ENCODE measurements at regions not wholly inside any gene's neighbourhood (a gene's known extent, or its start where the extent isn't known, plus 50 kb on each side); places are given as distances from the start of the nearest gene placed in this dataset.

DNA sequence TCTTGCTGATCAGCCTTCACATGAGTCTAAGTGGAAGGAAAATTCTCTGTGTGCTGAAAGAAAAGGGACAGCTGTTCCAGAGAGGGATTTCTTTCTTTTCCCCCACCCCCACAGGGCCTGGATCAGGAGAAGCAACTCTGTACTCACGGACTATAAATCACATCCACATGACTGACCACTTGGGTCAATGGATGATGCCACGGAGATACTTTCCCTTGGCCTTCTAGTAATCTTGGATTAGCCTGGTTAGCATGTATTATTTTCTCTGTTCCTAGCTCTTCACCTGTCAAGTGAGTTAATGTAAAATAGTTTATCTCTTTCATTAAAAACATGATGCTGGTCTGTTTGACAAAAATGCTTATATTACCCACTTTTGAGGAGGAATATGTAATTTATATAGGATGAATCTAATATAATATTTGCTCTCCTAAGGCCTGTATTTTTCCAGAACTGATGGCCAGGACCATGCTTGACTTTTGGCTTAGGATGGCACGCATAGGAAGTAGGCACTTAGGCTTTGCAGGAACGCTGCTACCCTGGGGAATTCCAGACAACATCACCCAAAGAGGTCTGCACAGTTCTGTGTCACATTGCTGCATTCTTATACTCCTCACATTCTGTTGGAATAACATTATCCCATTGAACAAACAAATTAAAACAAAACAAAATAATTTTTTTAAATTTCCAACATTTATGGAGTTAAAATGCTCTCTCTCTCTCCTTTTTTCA lies 892.1 kb downstream of the TLE1 start:
- ChIA-PET CTCF (no interaction called here), POLR2A (no interaction called here)
- Mint-ChIP-seq H3K27me3 (ENCODE audit: insufficient read depth, unreplicated experiment) (no peaks in the 10 kb centered on the region), H3K27ac (ENCODE audit: low read depth, unreplicated experiment) (no peak overlapping the region), H3K36me3 (ENCODE audit: insufficient read depth, unreplicated experiment) (no peaks in the 10 kb centered on the region), H3K4me1 (ENCODE audit: insufficient read depth, unreplicated experiment) (no peaks in the 10 kb centered on the region), H3K9me3 (ENCODE audit: unreplicated experiment) (peaks cover 8% of the 10 kb centered on the region), H3K4me3 (ENCODE audit: unreplicated experiment) (no peak overlapping the region)
- DNase-seq (ENCODE audit: unreplicated experiment) = no peak
- intact Hi-C loops (cut with micrococcal nuclease) = no loop called here
- BruUV-seq (replicated peaks) = no TSS peak
- TF ChIP-seq, protein P1, sequence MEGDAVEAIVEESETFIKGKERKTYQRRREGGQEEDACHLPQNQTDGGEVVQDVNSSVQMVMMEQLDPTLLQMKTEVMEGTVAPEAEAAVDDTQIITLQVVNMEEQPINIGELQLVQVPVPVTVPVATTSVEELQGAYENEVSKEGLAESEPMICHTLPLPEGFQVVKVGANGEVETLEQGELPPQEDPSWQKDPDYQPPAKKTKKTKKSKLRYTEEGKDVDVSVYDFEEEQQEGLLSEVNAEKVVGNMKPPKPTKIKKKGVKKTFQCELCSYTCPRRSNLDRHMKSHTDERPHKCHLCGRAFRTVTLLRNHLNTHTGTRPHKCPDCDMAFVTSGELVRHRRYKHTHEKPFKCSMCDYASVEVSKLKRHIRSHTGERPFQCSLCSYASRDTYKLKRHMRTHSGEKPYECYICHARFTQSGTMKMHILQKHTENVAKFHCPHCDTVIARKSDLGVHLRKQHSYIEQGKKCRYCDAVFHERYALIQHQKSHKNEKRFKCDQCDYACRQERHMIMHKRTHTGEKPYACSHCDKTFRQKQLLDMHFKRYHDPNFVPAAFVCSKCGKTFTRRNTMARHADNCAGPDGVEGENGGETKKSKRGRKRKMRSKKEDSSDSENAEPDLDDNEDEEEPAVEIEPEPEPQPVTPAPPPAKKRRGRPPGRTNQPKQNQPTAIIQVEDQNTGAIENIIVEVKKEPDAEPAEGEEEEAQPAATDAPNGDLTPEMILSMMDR (IDR thresholded peaks at IDR 0.05; ENCODE audit: unreplicated experiment) = no peak

DNA sequence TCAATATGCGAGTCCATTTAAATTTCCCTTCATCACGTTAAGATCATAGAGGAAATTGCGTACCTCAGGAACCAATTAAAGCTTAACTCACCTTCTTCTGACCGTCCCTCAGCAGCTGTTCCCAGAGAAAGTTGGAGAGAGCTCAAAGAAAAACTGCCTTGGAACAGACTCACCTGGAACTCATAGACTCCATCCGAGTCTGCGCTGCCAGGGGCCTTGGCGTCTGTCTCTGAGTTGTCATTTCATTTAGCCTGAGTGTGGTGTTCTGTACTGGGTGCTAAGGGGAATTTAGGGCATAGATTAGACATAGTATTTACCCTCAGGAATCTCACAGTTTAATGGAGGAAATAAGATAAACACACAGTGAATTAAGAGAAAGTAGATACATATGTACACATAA lies 892.7 kb downstream of the TLE1 start:
- BruUV-seq (replicated peaks) = no TSS peak
- no peak for DNase-seq (ENCODE audit: unreplicated experiment)
- Mint-ChIP-seq H3K27ac (ENCODE audit: low read depth, unreplicated experiment) (no peak overlapping the region), H3K4me1 (ENCODE audit: insufficient read depth, unreplicated experiment) (no peaks in the 10 kb centered on the region), H3K9me3 (ENCODE audit: unreplicated experiment) (peaks cover 8% of the 10 kb centered on the region), H3K36me3 (ENCODE audit: insufficient read depth, unreplicated experiment) (no peaks in the 10 kb centered on the region), H3K27me3 (ENCODE audit: insufficient read depth, unreplicated experiment) (no peaks in the 10 kb centered on the region), H3K4me3 (ENCODE audit: unreplicated experiment) (no peak overlapping the region)
- ChIA-PET POLR2A (no interaction called here), CTCF (no interaction called here)
- intact Hi-C loops (cut with micrococcal nuclease) = no loop called here
- TF ChIP-seq, protein P1 (IDR thresholded peaks at IDR 0.05; ENCODE audit: unreplicated experiment) = no peak

DNA sequence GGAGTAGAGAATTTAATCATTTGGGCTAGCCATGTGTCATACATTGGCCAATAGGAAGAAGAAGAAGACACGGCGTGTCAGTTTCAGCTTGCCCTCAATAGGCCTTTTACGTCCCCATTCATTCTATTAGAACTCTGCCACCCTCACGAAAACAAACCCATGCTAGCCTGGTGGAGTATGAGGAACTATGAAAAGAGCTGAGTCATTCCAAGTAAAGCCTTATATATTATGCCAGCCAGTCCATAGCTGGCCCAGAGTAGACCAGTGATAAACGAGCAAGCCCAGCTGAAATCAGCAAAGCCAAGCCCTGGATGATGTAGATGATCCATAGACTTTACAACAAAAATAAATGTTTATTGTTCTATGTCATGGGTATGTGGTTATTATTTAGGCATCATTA lies 895.1 kb downstream of the TLE1 start:
- no peaks in the 10 kb centered on the region for H3K36me3 Mint-ChIP-seq (ENCODE audit: insufficient read depth, unreplicated experiment)
- POLR2A ChIA-PET = no interaction called here
- intact Hi-C loops (cut with micrococcal nuclease) = no loop called here
- H3K4me1 Mint-ChIP-seq (ENCODE audit: insufficient read depth, unreplicated experiment) = no peaks in the 10 kb centered on the region
- CTCF ChIA-PET = no interaction called here
- no peak overlapping the region for H3K27ac Mint-ChIP-seq (ENCODE audit: low read depth, unreplicated experiment)
- BruUV-seq (replicated peaks) = no TSS peak
- no peaks in the 10 kb centered on the region for H3K27me3 Mint-ChIP-seq (ENCODE audit: insufficient read depth, unreplicated experiment)
- no peak for DNase-seq (ENCODE audit: unreplicated experiment)
- no peaks in the 10 kb centered on the region for H3K9me3 Mint-ChIP-seq (ENCODE audit: unreplicated experiment)
- H3K4me3 Mint-ChIP-seq (ENCODE audit: unreplicated experiment) = no peak overlapping the region
- TF ChIP-seq, protein P1 (IDR thresholded peaks at IDR 0.05; ENCODE audit: unreplicated experiment) = no peak

DNA sequence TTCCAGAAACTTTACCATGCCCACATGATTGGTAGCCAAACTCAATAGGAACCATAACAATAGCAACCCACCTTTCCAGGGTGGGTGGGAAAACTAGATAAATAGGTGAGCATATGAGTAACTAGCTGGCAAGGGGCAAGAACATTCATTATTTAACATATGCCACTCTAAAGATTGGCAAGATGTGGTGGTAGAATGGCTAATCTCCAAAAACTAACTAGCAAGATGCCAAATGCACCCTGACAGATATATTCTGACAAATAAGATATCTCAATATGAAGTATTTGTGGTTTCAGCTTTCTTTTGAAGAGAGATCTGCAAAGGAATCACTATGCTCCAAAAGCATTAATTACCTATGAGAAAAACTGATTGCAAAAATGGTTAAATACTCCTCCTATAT lies 895.6 kb downstream of the TLE1 start:
- H3K27ac Mint-ChIP-seq (ENCODE audit: low read depth, unreplicated experiment) = no peak overlapping the region
- ChIA-PET CTCF (no interaction called here), POLR2A (interaction anchor here (0.6 kb wide), 1 partner anchor 68 kb away, joined by 3 read pairs; no protein-coding TSS in a partner anchor)
- H3K4me1 Mint-ChIP-seq (ENCODE audit: insufficient read depth, unreplicated experiment) = no peaks in the 10 kb centered on the region
- H3K27me3 Mint-ChIP-seq (ENCODE audit: insufficient read depth, unreplicated experiment) = no peaks in the 10 kb centered on the region
- intact Hi-C loops (cut with micrococcal nuclease) = no loop called here
- no peaks in the 10 kb centered on the region for H3K9me3 Mint-ChIP-seq (ENCODE audit: unreplicated experiment)
- TF ChIP-seq, protein P1 (IDR thresholded peaks at IDR 0.05; ENCODE audit: unreplicated experiment) = no peak
- no peak for DNase-seq (ENCODE audit: unreplicated experiment)
- H3K4me3 Mint-ChIP-seq (ENCODE audit: unreplicated experiment) = no peak overlapping the region
- no TSS peak for BruUV-seq (replicated peaks)
- no peaks in the 10 kb centered on the region for H3K36me3 Mint-ChIP-seq (ENCODE audit: insufficient read depth, unreplicated experiment)

All from MCF 10A (cell line).